NCI-H446 (cell line): ENCODE measurements at regions not wholly inside any gene's neighbourhood (a gene's known extent, or its start where the extent isn't known, plus 50 kb on each side); places are given as distances from the start of the nearest gene placed in this dataset.

Experiments used
- DNase-seq, 2 experiments: peaks; one replicate each; lab custom pipeline; 2025; lab: John Stamatoyannopoulos, UW

- DNase-seq = no peak
Measured at GRCh38 chr5:2441495-2442180, 309.8 kb downstream of the IRX2 start.

GRCh38 chr5:2439608-2440007 is 311.9 kb downstream of the IRX2 start:
- no peak for DNase-seq

- DNase-seq = no peak
Measured at GRCh38 chr5:2433086-2433485, 318.4 kb downstream of the IRX2 start.

GRCh38 chr5:2432076-2432920 is 319.2 kb downstream of the IRX2 start:
- DNase-seq = no peak

- DNase-seq = no peak
Measured at GRCh38 chr5:2430606-2431005, 320.9 kb downstream of the IRX2 start.

- DNase-seq = no peak
Measured at GRCh38 chr5:2427983-2428382, 323.5 kb downstream of the IRX2 start.

- DNase-seq = no peak
Measured at GRCh38 chr5:2423634-2424033, 327.8 kb downstream of the IRX2 start.

GRCh38 chr5:2417301-2417700 is 334.2 kb downstream of the IRX2 start:
- no peak for DNase-seq

- DNase-seq = no peak
Measured at GRCh38 chr5:2415678-2416077, 335.8 kb downstream of the IRX2 start.

- DNase-seq = no peak
Measured at GRCh38 chr5:2410451-2410850, 341.0 kb downstream of the IRX2 start.

GRCh38 chr5:2403296-2403695 is 348.2 kb downstream of the IRX2 start:
- DNase-seq = no peak

- DNase-seq = no peak
Measured at GRCh38 chr5:2399804-2400203, 351.7 kb downstream of the IRX2 start.

GRCh38 chr5:2399096-2399495 is 352.4 kb downstream of the IRX2 start:
- no peak for DNase-seq

GRCh38 chr5:2393556-2393955 is 357.9 kb downstream of the IRX2 start:
- no peak for DNase-seq

- no peak for DNase-seq
Measured at GRCh38 chr5:2391566-2391965, 359.9 kb downstream of the IRX2 start.

- no peak for DNase-seq
Measured at GRCh38 chr5:2391021-2391420, 360.5 kb downstream of the IRX2 start.

- no peak for DNase-seq
Measured at GRCh38 chr5:2388571-2388970, 362.9 kb downstream of the IRX2 start.

- no peak for DNase-seq
Measured at GRCh38 chr5:2387634-2388325, 363.7 kb downstream of the IRX2 start.

GRCh38 chr5:2387250-2387633 is 364.2 kb downstream of the IRX2 start:
- no peak for DNase-seq

- no peak for DNase-seq
Measured at GRCh38 chr5:2385818-2386217, 365.7 kb downstream of the IRX2 start.

GRCh38 chr5:2383698-2384065 is 367.8 kb downstream of the IRX2 start:
- no peak for DNase-seq

GRCh38 chr5:2382776-2383697 is 368.4 kb downstream of the IRX2 start:
- no peak for DNase-seq
